ENCODE measurements at regions not wholly inside any gene's neighbourhood (a gene's known extent, or its start where the extent isn't known, plus 50 kb on each side); places are given as distances from the start of the nearest gene placed in this dataset.
"Not testable (repeated sequence)": the region's sequence is repeated elsewhere in the genome, so short reads cannot be mapped to it uniquely, and the experiment has no call there.

GRCh38 chr4:177237291-177237690 is 72.4 kb upstream of the NEIL3 start:
- DNase-seq = no peak

- no peak for DNase-seq
These were observed 70.2 kb upstream of the NEIL3 start for GRCh38 chr4:177239477-177239876.

GRCh38 chr4:177239878-177240277 is 69.8 kb upstream of the NEIL3 start:
- no peak for DNase-seq

- no peak for DNase-seq
These were observed 66.9 kb upstream of the NEIL3 start for GRCh38 chr4:177242651-177243286.

- no peak for DNase-seq
These were observed 62.8 kb upstream of the NEIL3 start for GRCh38 chr4:177246641-177247584.

- DNase-seq = peak in 50 of 56 donors; percentile 1 to 74 (median 30)
These were observed 59.5 kb upstream of the NEIL3 start for GRCh38 chr4:177250056-177250696.

GRCh38 chr4:177251237-177251636 is 58.4 kb upstream of the NEIL3 start:
- no peak for DNase-seq

- DNase-seq = no peak
These were observed 54.3 kb upstream of the NEIL3 start for GRCh38 chr4:177255359-177255758.

GRCh38 chr4:177256950-177257349 is 52.7 kb upstream of the NEIL3 start:
- no peak for DNase-seq

- not testable (repeated sequence) for DNase-seq
These were observed 50.2 kb upstream of the NEIL3 start for GRCh38 chr4:177259466-177259865.
